ENCODE measurements at regions not wholly inside any gene's neighbourhood (a gene's known extent, or its start where the extent isn't known, plus 50 kb on each side); places are given as distances from the start of the nearest gene placed in this dataset.

DNA sequence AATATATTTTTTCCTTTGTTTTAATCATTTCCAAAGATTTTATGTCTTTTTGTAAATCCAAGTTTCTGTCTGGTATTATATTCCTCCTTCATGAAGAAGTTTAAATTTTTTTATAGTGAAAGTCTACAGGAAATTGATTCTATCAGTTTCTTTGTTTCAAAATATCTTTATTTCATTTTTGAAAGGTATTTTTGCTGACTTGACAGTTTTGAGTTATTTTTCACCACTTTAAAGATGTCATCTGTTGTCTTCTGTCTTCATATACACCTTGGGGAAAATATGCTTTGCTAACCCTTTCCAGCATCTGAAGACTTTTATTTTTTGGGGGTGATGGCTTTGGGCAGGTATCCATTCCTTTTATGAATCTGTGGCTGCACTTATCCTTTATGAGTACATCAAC is 164.4 kb upstream of the EPHA5 start:
- DNase-seq: no peak

DNA sequence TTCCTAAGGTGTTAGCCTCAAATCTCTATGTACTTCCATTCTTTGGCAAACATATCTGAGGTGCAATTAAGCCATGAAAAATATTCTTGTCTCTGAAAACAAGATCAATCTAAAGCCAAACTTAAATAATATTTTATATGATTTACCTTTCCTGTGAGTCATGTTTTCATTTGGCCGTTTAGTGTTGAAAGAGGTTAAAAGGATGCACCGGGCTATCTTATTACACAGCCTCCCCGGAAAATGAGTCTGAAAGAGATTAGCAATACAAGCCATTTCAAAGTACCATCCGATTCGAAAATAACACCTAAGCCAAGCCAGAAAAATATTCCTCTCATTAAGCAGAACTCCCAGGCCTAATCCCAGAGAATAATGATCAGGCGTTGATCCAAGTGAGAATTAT is 161.5 kb upstream of the EPHA5 start:
- DNase-seq: peak in 1 of 2 experiments; percentile 30

DNA sequence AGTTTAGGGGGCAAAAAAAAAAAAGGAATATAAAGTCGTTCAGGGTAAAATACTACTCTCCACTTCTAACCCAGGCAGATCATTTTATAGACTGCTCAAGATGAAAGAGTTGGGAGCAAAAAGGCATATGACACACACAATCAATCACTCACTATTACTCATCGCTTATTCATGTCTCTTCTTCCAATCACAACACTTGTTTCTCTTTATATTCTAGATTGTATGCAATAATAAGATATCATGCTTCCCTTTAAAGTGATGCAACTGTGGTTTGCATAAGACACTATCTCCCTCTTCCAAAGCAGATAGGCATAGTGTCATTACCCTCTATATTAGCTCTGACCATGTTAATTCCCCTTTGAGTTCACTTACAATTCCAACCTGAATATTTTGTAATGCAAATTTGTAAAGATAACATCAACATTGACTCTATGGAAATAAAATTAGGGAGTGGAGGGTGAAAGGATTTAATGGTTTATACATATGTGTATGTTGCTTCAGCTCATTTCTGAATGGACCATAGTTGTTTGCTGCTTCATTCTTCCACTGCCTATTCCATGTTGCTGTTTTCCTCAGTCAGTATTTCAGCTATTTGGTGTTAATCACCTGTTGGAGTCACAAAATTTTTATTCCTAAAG is 154.9 kb upstream of the EPHA5 start:
- no peak for DNase-seq

DNA sequence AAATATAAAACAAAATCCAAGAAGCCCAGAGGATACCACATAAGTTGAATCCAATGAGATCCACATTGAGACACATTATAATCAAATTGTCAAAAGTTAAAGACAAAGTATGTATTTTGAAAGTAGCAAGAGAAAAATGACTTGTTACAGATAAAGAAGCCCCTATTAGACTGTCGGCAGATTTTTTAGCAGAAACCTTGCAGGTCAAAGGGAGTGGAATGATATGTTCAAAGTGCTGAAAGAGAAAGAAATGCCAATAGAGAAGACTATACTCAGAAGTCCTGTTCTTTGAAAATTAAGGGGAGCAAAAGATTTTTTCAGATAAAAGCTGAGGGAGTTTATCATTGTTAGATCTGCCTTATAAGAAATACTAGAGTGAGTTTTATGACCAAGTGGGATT is 148.9 kb upstream of the EPHA5 start:
- no peak for DNase-seq

DNA sequence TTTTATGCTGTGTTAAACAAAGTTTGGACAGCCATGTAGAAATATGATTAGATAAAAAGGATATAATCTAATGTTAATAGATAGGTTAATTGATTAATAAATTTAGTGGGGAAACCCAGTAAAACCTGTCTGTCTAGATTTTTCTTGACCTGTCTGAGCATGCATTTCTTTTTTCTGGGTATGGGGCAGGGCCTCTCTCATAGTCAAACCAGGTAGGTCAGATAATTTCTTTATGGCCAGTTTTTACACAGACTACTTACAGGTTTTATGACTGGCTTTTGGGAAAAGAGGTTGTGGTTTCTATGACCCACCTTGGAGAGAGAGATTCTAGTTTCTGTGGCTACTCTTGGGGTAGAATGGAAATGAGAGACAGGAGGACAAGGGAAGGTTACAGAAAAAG is 135.6 kb upstream of the EPHA5 start:
- no peak for DNase-seq

DNA sequence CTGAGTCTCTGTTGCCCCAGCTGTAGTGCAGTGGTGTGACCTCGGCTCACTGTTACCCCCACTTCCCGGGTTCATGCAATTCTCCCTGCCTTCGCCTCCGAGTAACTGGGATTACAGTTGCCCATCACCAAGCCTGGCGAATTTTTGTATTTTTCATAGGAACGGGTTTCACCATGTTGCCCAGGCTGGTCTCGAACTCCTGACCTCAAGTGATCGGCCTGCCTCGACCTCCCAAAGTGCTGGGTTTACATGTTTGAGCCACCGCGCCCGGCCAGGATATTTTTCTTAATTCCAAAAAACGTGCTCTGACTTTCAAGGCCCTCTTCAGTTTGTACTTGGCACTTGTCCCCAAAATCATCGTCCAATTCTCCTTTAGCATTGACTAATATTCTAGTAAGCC is 129.2 kb upstream of the EPHA5 start:
- no peak for DNase-seq

DNA sequence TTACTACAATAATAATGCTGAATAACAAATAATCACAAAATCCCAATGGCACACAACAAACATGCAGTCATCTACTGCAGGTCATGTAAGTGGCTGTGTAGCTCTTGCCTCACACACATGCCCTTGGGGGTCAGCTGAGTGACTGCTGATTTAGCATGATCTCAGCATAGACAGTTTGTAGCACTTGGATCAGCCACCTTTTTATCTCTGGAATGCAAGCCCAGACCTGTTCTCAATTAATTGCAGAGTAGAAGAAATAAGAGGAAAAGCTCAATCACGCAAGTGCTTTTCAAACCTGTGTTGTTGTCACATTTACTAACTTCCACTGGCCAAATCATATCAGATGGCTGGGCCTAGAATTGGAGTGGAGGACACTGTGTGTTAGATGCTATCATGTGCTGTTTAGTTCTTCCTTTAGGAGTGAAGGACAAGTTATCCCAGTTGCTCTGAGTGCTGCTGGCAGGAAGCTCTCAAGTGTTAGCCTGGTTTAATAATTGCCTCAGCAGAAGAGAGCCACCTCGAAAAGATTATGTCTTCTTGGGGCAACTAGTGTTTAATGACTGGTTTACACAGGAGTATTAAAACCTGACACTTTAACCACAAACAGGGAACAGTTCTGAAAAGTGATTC is 128.3 kb upstream of the EPHA5 start:
- no peak for DNase-seq

DNA sequence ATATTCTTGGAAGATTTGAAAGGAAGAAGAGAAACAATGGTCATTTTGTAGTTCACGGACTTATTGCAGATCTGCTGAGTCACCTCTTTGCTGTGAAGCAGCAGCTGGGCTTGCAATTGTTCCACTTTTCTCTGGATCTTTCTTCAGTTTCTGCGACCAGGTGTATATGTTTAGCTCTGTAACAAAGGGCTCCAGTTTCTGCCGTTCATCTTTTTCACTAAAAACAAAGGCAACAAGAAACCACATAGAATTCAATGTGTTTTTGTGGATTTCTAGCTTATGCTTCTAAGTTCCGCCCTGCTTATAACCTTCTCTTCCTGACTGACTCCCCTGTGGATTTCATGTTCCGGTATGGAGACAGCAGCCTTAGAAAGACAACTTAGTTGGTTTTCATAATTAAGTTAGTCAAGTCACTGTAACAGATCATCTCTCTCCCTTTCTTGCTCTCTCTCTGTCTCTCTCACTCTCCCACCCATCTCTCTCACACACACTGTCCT is 121.6 kb upstream of the EPHA5 start:
- DNase-seq: no peak

DNA sequence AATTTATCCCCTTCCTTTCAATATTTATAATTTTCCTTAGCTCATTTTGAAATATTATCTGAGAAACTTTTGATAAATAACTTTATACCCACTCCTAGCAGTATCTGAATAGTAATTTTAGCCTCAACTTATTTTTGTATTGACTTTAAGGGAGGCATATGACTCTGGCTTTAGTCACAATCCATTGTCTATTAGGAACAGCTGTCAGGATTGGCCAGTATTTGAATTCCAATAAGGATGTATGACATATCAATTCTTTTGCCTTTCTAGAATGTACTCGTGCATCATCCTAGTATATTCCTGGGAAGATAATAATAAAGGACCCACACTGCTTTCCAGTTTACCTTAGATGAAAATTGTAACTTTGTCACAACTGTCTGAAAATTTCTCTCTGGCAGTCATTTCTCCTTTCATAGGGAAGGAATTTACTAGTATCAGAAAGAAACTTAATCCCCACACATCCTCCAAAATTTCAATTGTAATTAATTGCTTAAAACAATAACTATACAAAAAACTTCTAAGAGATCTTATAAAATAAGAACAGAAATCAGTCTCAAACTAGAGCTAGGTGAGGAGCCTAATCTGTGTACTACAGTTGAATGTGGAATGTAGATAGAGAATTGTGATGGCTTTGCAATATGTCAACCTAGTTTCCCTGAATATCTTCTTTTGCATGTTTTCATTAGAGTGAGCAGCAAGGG is 121.0 kb upstream of the EPHA5 start:
- DNase-seq: no peak

DNA sequence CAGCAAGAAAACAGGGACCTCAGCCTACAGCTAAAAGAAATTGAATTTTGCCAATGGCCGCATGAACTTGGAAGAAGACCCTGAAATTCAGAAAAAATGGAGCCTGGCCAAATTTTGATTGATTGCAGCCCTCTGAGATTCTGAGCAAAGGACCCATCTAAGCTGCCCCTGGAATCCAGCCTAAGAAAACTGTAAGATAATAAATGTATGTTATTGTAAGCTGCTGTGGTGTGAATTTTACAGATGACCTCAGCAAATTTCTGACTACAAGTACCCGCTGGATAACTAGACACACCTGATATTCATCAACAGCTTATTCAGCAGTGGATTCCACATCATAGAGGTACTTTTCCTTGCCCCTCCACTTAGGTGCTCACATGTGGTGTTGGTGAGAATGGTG is 119.5 kb upstream of the EPHA5 start:
- peak; percentile 65 to 87 for DNase-seq

DNA sequence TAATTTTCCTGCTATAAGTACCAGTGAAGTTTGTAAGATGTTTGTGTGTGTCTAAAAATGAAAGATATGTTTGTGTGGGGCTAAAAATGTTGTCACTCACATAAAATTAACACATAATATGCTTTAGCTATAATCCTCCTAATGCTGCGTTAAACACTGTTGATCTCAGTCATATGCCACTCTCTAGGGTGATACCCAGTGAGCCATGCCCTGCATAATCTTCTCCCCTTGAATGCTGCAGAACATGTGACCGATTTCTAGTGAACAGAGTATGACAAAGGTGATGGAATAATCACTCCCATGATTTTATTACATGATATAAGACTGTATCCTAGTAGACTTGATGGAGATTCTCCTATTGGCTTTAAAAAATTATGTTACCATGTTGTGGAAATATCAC is 119.1 kb upstream of the EPHA5 start:
- peak in 1 of 2 experiments; percentile 46 for DNase-seq

DNA sequence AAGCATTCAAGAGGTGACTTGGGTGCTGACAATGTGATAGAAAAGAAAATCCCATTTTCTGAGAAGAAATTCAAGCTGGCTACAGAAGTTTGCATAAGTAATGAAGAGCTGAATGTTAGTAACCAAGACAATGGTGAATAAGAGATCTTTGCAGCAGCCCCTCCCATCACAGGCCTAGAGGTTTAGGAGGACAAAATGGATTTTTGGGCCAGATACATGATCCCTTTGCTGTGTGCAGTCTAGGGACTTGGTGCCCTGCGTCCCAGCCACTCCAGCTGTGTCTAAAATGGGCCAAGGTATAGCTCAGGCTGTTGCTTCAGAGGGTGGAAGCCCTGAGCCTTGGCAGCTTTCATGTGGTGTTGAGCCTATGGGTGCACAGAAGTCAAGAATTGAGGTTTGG is 107.0 kb upstream of the EPHA5 start:
- no peak for DNase-seq

DNA sequence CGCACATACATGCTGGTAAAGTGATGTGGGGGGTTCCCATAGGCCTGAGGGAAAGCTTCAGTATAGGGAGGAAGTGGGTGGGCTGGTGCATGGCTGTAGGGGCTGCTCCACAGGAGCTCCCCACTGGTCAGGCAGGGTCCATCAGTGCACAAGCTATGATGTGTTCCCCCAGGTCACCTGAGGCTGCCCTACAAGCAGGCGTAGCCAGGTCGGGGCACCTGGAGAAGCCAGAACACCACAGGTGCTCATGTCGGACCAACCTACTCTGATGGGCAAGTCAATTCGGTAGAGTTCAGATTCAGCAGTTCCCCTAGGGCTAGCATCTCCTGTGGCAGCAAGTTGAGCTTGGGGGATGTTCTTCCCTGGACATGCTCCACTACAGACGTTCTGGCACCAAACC is 103.3 kb upstream of the EPHA5 start:
- peak in 1 of 2 experiments; percentile 53 for DNase-seq

DNA sequence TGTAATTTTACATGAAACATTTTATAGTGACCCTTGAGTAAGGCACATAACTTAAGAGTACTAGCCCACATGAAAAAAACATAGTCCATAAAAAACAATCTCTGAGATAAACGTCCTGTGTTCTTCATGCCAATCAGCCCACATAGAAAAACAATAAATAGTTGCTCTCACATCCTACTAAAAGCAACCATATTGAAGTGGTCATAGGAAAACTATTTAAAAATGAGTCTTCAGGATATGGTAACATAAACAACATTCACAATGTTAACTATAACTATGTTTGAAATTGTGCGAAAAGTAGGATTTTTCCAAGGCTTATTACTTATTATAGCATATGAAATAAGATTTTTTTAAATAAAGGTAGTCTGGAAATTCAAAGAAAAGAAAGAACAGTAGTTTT is 77.1 kb upstream of the EPHA5 start:
- DNase-seq: no peak

DNA sequence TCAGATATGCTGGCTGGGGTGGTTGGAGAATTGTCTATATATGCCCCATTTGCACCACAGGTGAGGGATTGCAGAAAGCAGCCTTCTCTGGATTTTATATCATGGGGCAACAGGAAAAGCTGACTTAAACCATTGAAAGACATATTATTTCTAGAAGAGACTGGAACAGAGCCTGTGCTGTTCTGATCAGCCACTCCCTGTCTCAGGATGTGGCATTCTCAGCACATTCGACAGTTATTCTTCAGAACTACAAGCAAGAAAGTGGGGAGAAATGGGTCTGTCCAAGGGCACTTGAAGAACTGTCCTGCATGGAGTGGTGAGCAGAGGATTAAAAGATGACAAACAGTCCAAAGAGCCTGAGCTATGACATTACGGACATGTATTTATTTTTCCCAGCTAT is 67.8 kb upstream of the EPHA5 start:
- DNase-seq: no peak

DNA sequence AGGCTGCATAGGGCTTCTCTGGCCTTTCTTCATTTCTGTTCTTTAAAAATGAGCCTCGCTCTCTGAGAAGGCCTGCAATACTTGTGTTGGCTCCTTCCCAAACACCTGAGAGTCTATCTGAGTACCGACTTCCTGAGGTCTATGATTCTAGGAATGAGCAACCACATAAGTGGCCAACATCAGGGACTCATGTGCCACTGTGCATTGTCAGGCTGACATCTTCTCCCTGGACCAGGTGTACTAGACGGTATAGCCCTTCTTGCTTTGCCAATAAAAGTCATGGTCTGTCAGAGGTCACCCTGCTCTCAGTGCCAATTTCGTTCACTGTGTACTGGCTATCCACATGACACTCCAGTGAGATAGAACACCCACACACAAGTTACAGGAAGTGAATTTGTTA is 67.4 kb upstream of the EPHA5 start:
- no peak for DNase-seq

DNA sequence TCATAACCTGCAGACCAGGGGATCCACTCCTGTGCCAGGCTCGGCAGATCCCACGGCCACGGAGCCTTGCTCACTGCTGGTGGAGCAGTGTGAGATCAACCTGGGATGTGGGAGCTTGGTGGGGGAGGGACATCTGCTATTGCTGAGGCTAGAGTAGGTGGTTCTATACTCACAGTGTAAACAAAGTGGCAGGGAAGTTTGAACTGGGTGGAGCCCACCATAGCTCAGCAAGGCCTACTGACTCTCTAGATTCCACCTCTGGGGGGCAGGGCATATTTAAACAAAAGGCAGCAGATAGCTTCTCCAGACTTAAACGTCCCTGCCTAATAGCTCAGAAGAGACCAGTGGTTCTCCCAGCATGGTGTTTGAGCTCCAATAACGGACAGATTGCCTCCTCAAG is 54.7 kb upstream of the EPHA5 start:
- no peak for DNase-seq
